Karpas-422 (cell line): ENCODE measurements at regions not wholly inside any gene's neighbourhood (a gene's known extent, or its start where the extent isn't known, plus 50 kb on each side); places are given as distances from the start of the nearest gene placed in this dataset.
"Not testable (repeated sequence)": the region's sequence is repeated elsewhere in the genome, so short reads cannot be mapped to it uniquely, and the experiment has no call there.

Experiments
- DNase-seq: peaks from one replicate; pipeline ENCODE4 v3.0.0-alpha.2; 2015
- H2AFZ ChIP-seq: fragments of 200-600 bp; sonication (generic); 2 replicates; pipeline ENCODE4 v1.6.1; 2014; ENCODE audit warnings: antibody characterized with exemption, low read length, mixed read lengths
- H3K27ac ChIP-seq: fragments of 200-600 bp; sonication (generic); 2 replicates; pipeline ENCODE4 v1.5.1; 2014; ENCODE audit warnings: mild to moderate bottlenecking, low read length, moderate library complexity
- H3K27me3 ChIP-seq: fragments of 200-600 bp; sonication (generic); 2 replicates; pipeline ENCODE4 v1.6.1; 2014; ENCODE audit warnings: low read length, mixed read lengths
- H3K36me3 ChIP-seq: fragments of 200-600 bp; sonication (generic); 2 replicates; pipeline ENCODE4 v1.6.1; 2014; ENCODE audit warnings: low read length, mixed read lengths; ENCODE audit not compliant: insufficient read depth
- H3K4me1 ChIP-seq: fragments of 200-600 bp; sonication (generic); 2 replicates; pipeline ENCODE4 v1.6.1; 2014; ENCODE audit warnings: mild to moderate bottlenecking, low read length, mixed read lengths
- H3K4me2 ChIP-seq: fragments of 200-600 bp; sonication (generic); 2 replicates; pipeline ENCODE4 v1.6.1; 2014; ENCODE audit warnings: low read length, low read depth, mild to moderate bottlenecking; ENCODE audit not compliant: poor library complexity, severe bottlenecking
- H3K4me3 ChIP-seq: fragments of 200-600 bp; sonication (generic); 2 replicates; pipeline ENCODE4 v1.5.1; 2014; ENCODE audit warnings: mild to moderate bottlenecking, antibody characterized with exemption, low read length, mixed read lengths
- H3K79me2 ChIP-seq: fragments of 200-600 bp; sonication (generic); 2 replicates; pipeline ENCODE4 v1.6.1; 2014; ENCODE audit warnings: mild to moderate bottlenecking, low read length, mixed read lengths
- H3K9ac ChIP-seq: fragments of 200-600 bp; sonication (generic); 2 replicates; pipeline ENCODE4 v1.6.0; 2014; ENCODE audit warnings: low read length
- H3K9me2 ChIP-seq: fragments of 200-600 bp; sonication (generic), shearing (Covaris generic); replicated peaks from 2 replicates; pipeline ENCODE4 v1.6.0; 2014; ENCODE audit warnings: mild to moderate bottlenecking, low read length, moderate library complexity; ENCODE audit not compliant: insufficient read depth
- H3K9me3 ChIP-seq: fragments of 300-700, 200-600 bp; sonication (generic); 2 replicates; pipeline ENCODE4 v1.6.1; 2014; ENCODE audit warnings: low read length, mixed read lengths
- H4K20me1 ChIP-seq: fragments of 200-600 bp; sonication (generic); 2 replicates; pipeline ENCODE4 v1.6.1; 2014; ENCODE audit warnings: mild to moderate bottlenecking, antibody characterized with exemption, low read length, low read depth; ENCODE audit not compliant: insufficient read depth

DNA sequence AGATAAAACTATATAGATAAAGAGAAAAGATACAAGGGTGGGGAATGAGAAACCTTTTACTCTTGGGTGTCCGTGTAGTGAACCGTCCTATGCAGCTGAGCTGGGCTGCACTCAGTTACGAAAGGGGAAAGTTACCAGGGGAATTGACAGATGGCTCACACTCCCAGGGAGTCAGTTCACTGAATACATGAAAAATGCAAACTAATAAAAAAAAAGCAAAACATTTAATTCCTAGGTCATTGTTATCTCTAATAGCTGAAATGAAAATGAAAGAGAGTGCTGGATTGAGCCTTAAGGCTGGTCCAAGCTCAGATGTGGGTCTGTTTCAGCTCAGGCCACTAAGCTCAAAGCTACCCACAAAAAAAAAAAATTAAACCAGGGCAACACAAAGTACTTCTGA, 138.0 kb downstream of the THBS2 start:
- Histone ChIP-seq H4K20me1 (no peaks in the 10 kb centered on the region), H3K27me3 (no peaks in the 10 kb centered on the region), H3K4me3 (no peak overlapping the region), H3K9ac (no peak overlapping the region), H3K9me2 (no peaks in the 10 kb centered on the region), H3K4me2 (no peak overlapping the region), H3K79me2 (no peaks in the 10 kb centered on the region), H2AFZ (no peak overlapping the region), H3K27ac (no peak overlapping the region), H3K36me3 (no peaks in the 10 kb centered on the region), H3K9me3 (no peaks in the 10 kb centered on the region), H3K4me1 (no peaks in the 10 kb centered on the region; the same call in 1 of the 2 replicates)
- DNase-seq, result no peak

GRCh38 chr6:169114632-169115031, 139.0 kb downstream of the THBS2 start:
- H3K27me3 ChIP-seq, H3K9ac ChIP-seq, H3K9me2 ChIP-seq, DNase-seq, H3K9me3 ChIP-seq, H2AFZ ChIP-seq, H3K36me3 ChIP-seq, H3K4me1 ChIP-seq, H3K27ac ChIP-seq, H3K79me2 ChIP-seq, H4K20me1 ChIP-seq, H3K4me3 ChIP-seq, H3K4me2 ChIP-seq: not testable (repeated sequence)

- no peaks in the 10 kb centered on the region for H3K79me2 ChIP-seq
- H2AFZ ChIP-seq, result no peak overlapping the region
- no peaks in the 10 kb centered on the region for H4K20me1 ChIP-seq
- H3K4me3 ChIP-seq, result no peak overlapping the region
- H3K4me2 ChIP-seq, result no peak overlapping the region
- no peak for DNase-seq
- H3K9ac ChIP-seq, result no peak overlapping the region
- H3K9me3 ChIP-seq, result no peaks in the 10 kb centered on the region
- H3K27me3 ChIP-seq, result no peaks in the 10 kb centered on the region
- H3K4me1 ChIP-seq, result no peaks in the 10 kb centered on the region; the same call in 1 of the 2 replicates
- no peaks in the 10 kb centered on the region for H3K9me2 ChIP-seq
- no peaks in the 10 kb centered on the region for H3K36me3 ChIP-seq
- H3K27ac ChIP-seq, result no peak overlapping the region
Measured at GRCh38 chr6:169112483-169113320, 140.9 kb downstream of the THBS2 start.

- H3K4me1 ChIP-seq, result no peaks in the 10 kb centered on the region; the same call in 1 of the 2 replicates
- H3K9me3 ChIP-seq, result no peaks in the 10 kb centered on the region
- no peak for DNase-seq
- no peak overlapping the region for H2AFZ ChIP-seq
- no peaks in the 10 kb centered on the region for H4K20me1 ChIP-seq
- no peak overlapping the region for H3K27ac ChIP-seq
- H3K4me3 ChIP-seq, result no peak overlapping the region
- H3K4me2 ChIP-seq, result no peak overlapping the region
- no peaks in the 10 kb centered on the region for H3K36me3 ChIP-seq
- no peaks in the 10 kb centered on the region for H3K79me2 ChIP-seq
- H3K9ac ChIP-seq, result no peak overlapping the region
- H3K9me2 ChIP-seq, result no peaks in the 10 kb centered on the region
- no peaks in the 10 kb centered on the region for H3K27me3 ChIP-seq
Measured at GRCh38 chr6:169111203-169111602, 142.4 kb downstream of the THBS2 start.

DNA sequence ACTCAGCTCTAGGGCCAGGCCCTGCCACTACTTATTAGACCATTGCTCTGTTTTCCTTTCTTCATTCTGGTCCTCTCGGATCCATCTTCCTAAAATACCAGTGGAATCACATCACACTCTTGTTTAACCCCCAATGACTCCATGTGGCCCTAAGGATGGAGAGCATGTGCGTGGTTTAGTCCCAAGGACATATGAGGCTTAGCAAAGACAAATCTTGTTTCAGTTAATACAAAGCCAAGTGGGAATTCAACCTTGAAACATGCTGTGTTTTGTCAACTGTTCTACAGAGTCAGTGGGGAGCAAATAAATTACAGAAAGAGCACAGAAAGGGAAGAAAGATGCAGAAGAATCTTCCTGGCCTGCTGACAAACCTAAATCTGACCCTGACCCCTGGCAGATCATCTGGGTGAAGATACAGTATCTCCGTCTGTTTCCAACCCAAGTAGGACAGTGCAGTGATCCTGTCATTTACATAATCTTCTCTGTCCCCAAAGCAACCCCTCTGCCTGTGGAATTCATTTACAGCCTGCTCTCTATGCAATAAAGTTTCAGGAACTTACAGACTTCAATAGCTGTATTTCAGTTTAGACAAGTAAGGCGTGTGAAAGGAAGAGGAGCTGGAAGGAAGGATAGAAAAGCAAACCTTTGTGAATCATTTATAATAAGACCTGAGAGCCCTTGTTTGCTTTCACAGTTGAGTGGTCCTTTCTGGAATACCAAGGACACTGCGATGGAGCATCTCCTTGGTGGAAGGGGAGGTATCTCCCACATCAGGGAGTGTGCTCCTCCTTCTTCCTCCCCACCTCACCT, 144.0 kb downstream of the THBS2 start:
- Histone ChIP-seq H3K4me2 (no peak overlapping the region), H3K9me2 (no peaks in the 10 kb centered on the region), H3K9ac (no peak overlapping the region), H3K9me3 (no peaks in the 10 kb centered on the region), H3K4me3 (no peak overlapping the region), H3K27ac (no peak overlapping the region), H2AFZ (no peak overlapping the region), H3K36me3 (no peaks in the 10 kb centered on the region), H3K27me3 (no peaks in the 10 kb centered on the region), H3K79me2 (no peaks in the 10 kb centered on the region), H3K4me1 (no peaks in the 10 kb centered on the region; the same call in 1 of the 2 replicates), H4K20me1 (no peaks in the 10 kb centered on the region)
- DNase-seq, result no peak

DNA sequence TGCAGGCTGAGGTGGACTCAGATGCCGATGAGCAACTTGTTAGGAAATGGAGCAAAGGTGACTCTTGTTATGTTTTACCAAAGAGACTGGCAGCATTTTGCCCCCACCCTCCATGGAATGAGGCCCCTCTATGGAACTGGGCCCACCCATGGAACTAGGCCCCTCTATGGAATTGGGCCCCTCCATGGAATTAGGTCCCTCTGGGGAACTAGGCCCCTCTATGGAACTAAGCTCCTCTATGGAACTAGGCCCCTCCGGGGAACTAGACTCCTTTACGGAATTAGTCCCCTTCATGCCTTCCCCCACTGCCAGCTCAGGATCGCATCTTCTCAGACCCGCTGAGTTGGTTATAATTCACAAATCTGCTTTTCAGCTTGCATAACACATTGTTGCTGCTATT, 144.9 kb downstream of the THBS2 start:
- Histone ChIP-seq H3K36me3 (no peaks in the 10 kb centered on the region), H3K4me1 (no peaks in the 10 kb centered on the region; the same call in 1 of the 2 replicates), H3K27ac (no peak overlapping the region), H3K4me2 (no peak overlapping the region), H3K4me3 (no peak overlapping the region), H2AFZ (no peak overlapping the region), H4K20me1 (no peaks in the 10 kb centered on the region), H3K79me2 (no peaks in the 10 kb centered on the region), H3K9me3 (no peaks in the 10 kb centered on the region), H3K27me3 (no peaks in the 10 kb centered on the region), H3K9me2 (no peaks in the 10 kb centered on the region), H3K9ac (no peak overlapping the region)
- DNase-seq, result no peak

DNA sequence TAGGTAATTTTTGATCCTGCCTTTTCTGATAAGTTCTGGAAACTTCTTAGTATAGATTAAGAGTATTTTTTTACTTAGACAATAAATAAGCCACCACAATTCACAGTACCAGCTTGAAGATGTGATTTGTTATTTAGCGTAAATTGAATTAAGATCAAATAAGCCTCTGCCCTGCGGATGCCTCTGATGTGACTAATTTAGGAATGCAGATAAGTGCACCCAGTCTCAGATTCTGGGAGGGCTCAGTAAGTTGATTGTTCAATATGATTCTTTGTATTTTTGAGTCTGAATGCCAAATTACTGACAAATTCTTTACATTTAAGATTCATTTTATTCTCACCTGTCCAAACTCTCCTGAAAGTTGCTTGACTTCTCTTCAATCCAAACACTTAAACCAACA, 147.5 kb downstream of the THBS2 start:
- no peaks in the 10 kb centered on the region; the same call in 1 of the 2 replicates for H3K4me1 ChIP-seq

DNA sequence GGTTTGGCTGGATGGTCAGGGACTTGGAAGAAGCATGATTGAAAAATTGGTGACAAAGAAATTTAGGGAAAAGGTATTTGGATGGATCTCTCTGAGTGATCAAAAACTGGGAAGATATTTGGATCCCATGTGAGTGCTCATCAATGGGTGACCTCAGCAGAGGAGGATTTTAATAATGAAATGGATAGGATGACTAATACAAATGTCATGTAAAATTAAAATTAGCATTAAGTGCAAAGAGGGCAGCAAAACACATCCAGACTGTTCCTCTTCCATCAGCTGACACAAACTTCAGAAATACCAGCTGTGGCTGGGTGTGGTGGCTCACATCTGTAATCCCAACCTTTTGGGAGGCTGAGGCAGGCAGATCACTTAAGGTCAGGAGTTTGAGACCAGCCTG, 151.7 kb downstream of the THBS2 start:
- no peaks in the 10 kb centered on the region for H3K4me1 ChIP-seq
- H3K9ac ChIP-seq, result no peak overlapping the region
- H4K20me1 ChIP-seq, result no peaks in the 10 kb centered on the region
- no peak overlapping the region for H2AFZ ChIP-seq
- no peak overlapping the region for H3K4me2 ChIP-seq
- H3K9me2 ChIP-seq, result no peaks in the 10 kb centered on the region
- H3K27me3 ChIP-seq, result no peaks in the 10 kb centered on the region
- DNase-seq, result no peak
- H3K79me2 ChIP-seq, result no peaks in the 10 kb centered on the region
- no peaks in the 10 kb centered on the region for H3K9me3 ChIP-seq
- no peak overlapping the region for H3K4me3 ChIP-seq
- no peak overlapping the region for H3K27ac ChIP-seq
- H3K36me3 ChIP-seq, result no peaks in the 10 kb centered on the region

More for the DNA sequence above, 147.5 kb downstream of the THBS2 start:
- H3K36me3 ChIP-seq, result no peaks in the 10 kb centered on the region
- H3K9ac ChIP-seq, result no peak overlapping the region
- no peaks in the 10 kb centered on the region for H3K27me3 ChIP-seq
- no peaks in the 10 kb centered on the region for H4K20me1 ChIP-seq
- no peaks in the 10 kb centered on the region for H3K9me3 ChIP-seq
- no peak overlapping the region for H2AFZ ChIP-seq
- H3K9me2 ChIP-seq, result no peaks in the 10 kb centered on the region
- DNase-seq, result no peak
- no peaks in the 10 kb centered on the region for H3K79me2 ChIP-seq
- H3K4me2 ChIP-seq, result no peak overlapping the region
- no peak overlapping the region for H3K27ac ChIP-seq
- no peak overlapping the region for H3K4me3 ChIP-seq
